HG03280 (cell line): ENCODE measurements at regions not wholly inside any gene's neighbourhood (a gene's known extent, or its start where the extent isn't known, plus 50 kb on each side); places are given as distances from the start of the nearest gene placed in this dataset.
"Not testable (repeated sequence)": the region's sequence is repeated elsewhere in the genome, so short reads cannot be mapped to it uniquely, and the experiment has no call there.

ENCODE experiments used
- ATAC-seq: cut with Tn5 transposase; IDR thresholded peaks from one replicate; pipeline ENCODE4 v1.9.1; 2021; ENCODE audit warnings: mild to moderate bottlenecking, moderate library complexity; ENCODE audit not compliant: unreplicated experiment

- not testable (repeated sequence) for ATAC-seq
These were observed 236.9 kb upstream of the DUSP10 start for GRCh38 chr1:221978631-221979334.

- not testable (repeated sequence) for ATAC-seq
These were observed 231.9 kb upstream of the DUSP10 start for GRCh38 chr1:221973787-221974186.

GRCh38 chr1:221972276-221973235, 230.7 kb upstream of the DUSP10 start:
- ATAC-seq = no peak

GRCh38 chr1:221971035-221971434, 229.1 kb upstream of the DUSP10 start:
- ATAC-seq = not testable (repeated sequence)

DNA sequence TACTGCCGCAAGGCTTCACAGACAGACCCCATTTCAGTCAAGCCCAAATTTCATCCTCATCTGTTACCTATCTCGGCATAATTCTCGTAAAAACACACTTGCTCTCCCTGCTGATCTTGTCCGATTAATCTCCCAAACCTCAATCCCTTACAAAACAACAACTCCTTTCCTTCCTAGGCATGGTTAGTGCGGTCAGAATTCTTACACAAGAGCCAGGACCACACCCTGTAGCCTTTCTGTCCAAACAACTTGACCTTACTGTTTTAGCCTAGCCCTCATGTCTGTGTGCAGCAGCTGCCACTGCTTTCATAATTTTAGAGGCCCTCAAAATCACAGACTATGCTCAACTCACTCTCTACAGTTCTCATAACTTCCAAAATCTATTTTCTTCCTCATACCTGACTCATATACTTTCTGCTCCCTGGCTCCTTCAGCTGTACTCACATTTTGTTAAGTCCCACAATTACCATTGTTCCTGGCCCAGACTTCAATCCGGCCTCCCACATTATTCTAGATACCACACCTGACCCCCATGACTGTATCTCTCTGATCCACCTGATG, 227.5 kb upstream of the DUSP10 start:
- ATAC-seq = not testable (repeated sequence)

DNA sequence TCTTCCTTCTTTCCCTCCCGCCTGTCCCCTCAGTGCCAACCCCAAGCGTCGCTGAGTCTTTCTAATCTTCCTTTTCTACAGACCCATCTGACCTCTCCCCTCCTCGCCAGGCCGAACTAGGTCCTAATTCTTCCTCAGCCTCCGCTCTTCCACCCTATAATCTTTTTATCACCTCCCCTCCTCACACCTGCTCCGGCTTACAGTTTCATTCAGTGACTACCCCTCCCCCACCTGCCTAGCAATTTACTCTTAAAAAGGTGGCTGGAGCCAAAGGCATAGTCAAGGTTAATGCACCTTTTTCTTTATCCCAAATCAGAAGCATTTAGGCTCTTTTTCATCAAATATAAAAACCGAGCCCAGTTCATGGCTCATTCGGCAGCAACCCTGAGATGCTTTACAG, 225.6 kb upstream of the DUSP10 start:
- not testable (repeated sequence) for ATAC-seq

DNA sequence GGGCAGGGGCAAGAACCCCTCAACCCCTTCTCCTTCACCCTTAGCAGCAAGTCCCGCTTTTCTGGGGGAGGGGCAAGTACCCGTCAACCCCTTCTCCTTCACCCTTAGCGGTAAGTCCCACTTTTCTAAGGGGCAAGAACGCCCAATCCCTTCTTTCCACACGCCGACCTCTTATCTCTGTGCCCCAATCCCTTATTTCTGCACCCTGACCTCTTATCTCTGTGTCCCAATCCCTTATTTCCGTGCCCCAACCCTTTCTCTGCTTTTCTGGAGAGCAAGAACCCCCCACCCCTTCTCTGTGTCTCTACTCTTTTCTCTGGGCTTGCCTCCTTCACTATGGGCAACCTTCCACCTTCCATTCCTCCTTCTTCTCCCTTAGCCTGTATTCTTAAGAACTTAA, 225.0 kb upstream of the DUSP10 start:
- not testable (repeated sequence) for ATAC-seq

DNA sequence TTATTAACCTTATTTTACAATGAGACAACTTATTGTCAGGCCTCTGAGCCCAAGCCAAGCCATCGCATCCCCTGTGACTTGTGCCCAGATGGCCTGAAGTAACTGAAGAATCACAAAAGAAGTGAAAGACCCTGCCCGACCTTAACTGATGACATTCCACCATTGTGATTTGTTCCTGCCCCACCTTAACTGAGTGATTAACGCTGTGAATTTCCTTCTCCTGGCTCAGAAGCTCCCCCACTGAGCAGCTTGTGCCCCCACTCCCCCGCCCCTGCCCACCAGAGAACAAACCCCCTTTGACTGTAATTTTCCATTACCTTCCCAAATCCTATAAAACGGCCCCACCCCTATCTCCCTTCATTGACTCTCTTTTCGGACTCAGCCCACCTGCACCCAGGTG, 224.0 kb upstream of the DUSP10 start:
- ATAC-seq = not testable (repeated sequence)

DNA sequence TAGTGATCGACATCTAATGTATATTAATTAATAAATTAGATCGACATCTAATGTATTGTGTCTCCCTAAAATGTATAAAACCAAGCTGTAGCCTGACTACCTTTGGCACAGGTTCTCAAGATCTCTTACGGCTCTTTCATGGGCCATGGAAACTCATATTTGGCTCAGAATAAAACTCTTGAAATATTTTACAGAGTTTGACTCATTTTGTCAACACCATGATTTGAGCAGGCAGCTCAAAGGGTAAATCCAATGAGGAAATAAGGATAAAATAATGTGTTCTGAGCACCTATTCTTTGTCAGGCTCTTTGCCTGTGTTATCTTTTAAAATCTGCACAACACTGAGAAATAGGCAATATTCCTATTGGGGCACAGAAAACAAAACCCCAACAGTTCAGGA, 223.4 kb upstream of the DUSP10 start:
- no peak for ATAC-seq

DNA sequence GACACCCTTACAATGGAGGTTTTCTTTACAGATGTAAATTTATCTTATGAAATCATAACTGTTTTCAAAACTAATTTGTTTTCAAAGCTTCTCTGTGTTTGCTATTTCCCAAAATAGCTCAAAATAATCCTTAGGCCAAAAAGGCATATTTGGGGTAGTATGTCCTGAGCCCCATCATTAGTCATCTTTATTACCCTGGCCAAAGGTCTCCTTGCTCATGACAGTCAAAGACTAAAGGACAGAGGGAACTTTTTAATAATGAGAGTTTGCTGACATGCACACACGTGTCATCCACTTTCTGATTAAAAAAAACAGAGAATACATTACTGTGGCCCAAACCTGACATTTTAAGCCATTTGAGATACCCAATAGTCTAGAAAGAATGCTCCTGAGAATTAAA, 221.9 kb upstream of the DUSP10 start:
- no peak for ATAC-seq

DNA sequence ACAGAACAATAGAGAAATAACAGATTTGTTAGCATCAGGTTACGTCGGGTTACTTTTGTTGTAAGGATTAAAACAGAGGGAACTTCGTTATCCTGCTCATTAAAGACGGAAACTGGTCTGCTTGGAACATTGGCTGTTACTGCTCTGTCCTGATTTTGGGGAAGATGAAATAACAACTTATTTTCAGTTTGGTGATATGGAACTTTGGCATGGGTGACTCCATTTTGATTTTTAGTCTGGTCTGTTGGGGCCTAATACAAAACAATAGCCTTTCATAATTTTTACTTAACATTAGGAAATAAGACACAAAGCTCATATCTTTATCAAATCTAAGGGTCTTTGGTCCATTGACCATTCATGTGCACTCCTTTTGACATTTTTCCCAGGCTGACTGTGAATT, 220.5 kb upstream of the DUSP10 start:
- ATAC-seq = no peak

DNA sequence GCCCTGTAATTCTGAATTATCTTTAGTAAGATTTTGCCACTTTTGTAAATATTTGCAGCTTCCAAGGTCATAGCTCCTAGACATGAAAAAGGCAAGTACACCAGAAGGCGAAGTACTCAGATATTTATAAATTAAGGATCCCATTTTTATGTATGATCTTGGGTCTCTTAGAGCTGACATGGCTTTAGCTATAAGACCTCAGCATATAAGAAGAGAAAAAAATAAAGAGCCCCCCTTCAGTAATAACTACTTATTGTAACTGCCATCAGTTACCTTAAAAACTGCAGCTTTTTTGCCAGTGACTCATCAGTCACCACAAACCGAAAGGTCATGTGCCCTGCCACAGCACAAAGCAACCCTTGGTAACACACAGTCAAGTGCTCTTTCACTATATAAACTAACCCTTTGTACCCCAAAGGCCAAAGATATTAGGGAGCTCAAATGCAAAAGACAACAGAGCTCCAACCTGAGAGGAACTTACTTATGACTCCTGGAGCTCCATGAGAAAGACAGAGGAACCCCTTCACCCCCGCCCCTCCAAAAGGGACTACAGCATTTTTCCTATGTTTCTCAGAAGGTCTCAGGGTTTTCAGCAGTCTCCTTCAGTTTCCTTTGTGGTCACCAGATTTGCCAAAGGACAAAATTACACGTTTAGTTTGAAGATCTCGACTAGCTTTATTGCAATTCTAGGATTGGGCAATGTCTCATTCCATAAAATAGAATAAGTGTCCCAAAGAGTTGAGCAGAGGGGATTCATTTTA, 219.8 kb upstream of the DUSP10 start:
- peak; percentile 87 for ATAC-seq

DNA sequence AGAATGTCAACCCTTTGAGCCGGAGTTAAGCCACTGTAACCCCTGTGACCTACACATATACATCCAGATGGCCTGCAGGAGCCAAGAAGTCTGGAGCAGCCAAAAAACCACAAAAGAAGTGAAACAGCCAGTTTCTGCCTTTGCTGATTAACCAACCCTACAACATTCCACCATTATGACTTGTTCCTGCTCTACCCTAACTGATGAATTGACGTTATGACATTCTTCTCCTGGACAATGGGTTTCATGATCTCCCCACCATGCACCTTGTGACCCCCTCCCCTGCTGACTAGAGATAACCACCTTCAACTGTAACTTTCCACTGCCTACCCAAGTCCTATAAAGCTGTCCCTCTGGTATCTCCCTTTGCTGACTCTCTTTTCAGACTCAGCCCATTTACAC, 216.3 kb upstream of the DUSP10 start:
- not testable (repeated sequence) for ATAC-seq

DNA sequence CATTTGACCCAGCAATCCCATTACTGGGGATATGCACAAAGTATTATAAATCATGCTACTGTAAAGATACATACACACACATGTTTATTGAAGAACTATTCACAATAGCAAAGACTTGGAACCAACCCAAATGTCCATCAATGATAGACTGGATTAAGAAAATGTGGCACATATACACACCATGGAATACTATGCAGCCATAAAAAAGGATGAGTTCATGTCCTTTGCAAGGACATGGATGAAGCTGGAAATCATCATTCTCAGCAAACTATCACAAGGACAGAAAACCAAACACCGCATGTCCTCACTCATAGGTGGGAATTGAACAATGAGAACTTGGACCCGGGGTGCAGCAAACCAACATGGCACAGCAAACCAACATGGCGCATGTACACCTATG, 215.5 kb upstream of the DUSP10 start:
- ATAC-seq = not testable (repeated sequence)

DNA sequence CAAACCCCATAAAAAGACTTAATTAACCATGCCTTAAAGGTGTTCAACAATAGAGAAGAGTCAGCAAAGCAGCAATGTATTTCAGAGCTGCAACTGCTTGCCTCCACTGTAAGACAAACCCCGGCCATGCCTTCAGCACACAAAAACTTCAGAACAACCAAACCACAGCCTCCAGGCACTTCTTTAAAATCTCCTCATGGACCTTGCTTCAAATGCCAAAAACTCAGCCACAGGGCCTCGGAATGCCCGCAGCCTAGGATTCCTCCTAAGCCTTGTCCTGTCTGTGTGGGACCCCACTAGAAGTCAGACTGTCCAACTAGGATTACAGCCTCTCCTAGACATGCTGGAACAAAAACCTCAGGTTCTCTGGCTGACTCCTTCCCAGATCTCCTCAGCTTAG, 208.1 kb upstream of the DUSP10 start:
- no peak for ATAC-seq

DNA sequence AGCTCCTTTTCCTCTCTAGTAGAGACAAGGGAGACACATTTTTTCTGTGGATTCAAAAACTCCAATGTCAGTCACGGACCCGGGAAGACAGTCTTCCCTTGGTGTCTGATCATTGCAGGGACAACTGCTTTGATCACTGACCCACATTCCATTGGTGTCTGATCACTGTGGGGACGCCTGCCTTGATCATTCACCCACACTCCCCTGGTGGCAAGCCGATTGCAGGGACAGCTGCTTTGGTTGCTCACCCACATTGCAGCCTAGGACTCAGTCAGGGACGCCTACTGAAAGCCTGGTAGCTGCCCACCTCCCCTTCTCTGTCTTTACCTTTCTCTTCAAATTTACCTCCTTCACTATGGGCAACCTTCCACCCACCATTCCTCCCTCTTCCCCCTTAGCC, 206.6 kb upstream of the DUSP10 start:
- ATAC-seq = no peak

DNA sequence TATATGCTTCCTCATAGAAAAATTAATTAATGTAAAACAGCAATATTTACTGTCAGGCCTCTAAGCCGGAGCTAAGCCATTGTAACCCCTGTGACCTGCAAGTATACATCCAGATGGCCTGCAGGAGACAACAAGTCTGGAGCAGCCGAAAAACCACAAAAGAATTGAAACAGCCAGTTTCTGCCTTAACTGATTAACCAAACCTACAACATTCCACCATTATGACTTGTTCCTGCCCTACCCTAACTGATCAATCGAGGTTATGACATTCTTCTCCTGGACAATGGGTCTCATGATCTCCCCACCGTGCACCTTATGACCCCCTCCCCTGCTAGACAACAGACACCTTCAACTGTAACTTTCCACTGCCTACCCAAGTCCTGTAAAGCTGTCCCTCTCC, 205.8 kb upstream of the DUSP10 start:
- no peak for ATAC-seq

- no peak for ATAC-seq
These were observed 204.9 kb upstream of the DUSP10 start for GRCh38 chr1:221946768-221947167.

- no peak for ATAC-seq
These were observed 203.8 kb upstream of the DUSP10 start for GRCh38 chr1:221945669-221946068.

DNA sequence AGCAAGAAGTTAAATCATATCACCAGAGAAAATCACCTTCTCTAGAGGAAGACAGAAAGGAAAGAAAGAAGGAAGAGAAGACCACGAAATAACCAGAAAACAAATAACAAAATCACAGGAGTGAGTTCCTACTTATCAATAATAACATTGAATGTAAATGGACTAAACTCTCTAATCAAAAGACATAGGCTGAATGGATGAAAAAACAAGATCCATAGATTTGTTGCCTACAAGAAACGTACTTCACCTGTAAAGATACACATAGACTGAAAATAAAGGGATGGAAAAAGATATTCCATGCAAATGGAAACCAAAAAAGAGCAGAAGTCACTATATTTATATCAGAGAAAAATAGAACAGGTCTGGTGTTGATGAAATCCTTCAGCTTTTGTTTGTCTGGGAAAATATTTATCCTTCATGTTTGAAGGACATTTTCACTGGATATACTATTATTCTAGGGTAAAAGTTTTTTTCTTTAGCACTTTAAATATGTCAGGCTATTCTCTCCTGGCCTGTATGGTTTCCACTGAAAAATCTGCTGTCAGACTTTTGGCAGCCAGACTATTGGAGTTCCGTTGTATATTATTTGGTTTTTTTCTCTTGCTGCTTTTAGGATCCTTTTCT, 202.5 kb upstream of the DUSP10 start:
- no peak for ATAC-seq

- ATAC-seq = no peak
These were observed 198.7 kb upstream of the DUSP10 start for GRCh38 chr1:221940631-221941030.
